GM12892 (cell line): ENCODE measurements at regions not wholly inside any gene's neighbourhood (a gene's known extent, or its start where the extent isn't known, plus 50 kb on each side); places are given as distances from the start of the nearest gene placed in this dataset.
A peak's percentile ranks its signal among the peaks of the same experiment; 100 is the strongest.

Experiments
- DNase-seq: peaks from one replicate; pipeline ENCODE4 v3.0.0; 2011; ENCODE audit not compliant: insufficient read length
- FAIRE-seq: peaks from 2 replicates; lab custom pipeline; 2011; peaks lifted over from hg19 to GRCh38; lab: Jason Lieb, UNC
- POLR2A ChIP-seq: IDR thresholded peaks from 2 replicates; pipeline ENCODE4 v1.6.1; 2011; ENCODE audit warnings: low read depth, low read length, control low read depth
- POLR2AphosphoS5 ChIP-seq: IDR thresholded peaks from 2 replicates; pipeline ENCODE4 v1.6.1; 2011; ENCODE audit warnings: low read depth, low read length, control low read depth
- TAF1 ChIP-seq: IDR thresholded peaks from 2 replicates; pipeline ENCODE4 v1.6.1; 2011; ENCODE audit warnings: low read depth, mild to moderate bottlenecking, control low read depth, low read length, borderline replicate concordance

DNA sequence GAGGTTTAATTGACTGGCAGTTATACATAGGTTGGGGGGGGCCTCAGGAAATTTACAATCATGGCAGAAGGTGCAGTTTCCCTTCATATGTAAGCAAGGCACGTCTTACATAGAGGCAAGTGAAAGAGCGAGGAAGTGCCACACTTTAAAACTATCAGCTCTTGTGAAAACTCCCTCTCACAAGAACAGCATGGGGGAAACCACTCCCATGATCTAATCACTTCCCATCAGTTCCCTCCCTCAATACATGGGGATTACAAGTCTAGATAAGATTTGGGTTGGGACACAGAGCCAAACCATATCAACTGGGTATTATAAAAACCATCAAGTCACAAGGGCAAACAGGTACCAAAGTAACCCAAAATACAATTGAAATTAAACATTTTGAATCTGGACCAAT is 182.0 kb upstream of the FAT4 start:
- TF ChIP-seq POLR2AphosphoS5 (no peak), POLR2A (no peak), TAF1 (no peak)
- no peak for FAIRE-seq
- no peak for DNase-seq

GRCh38 chr4:125131891-125132680 is 182.7 kb upstream of the FAT4 start:
- FAIRE-seq (peak; percentile 5), DNase-seq (no peak)
- no peak for TF ChIP-seq TAF1
- no peak for TF ChIP-seq POLR2AphosphoS5
- TF ChIP-seq POLR2A, result no peak

DNA sequence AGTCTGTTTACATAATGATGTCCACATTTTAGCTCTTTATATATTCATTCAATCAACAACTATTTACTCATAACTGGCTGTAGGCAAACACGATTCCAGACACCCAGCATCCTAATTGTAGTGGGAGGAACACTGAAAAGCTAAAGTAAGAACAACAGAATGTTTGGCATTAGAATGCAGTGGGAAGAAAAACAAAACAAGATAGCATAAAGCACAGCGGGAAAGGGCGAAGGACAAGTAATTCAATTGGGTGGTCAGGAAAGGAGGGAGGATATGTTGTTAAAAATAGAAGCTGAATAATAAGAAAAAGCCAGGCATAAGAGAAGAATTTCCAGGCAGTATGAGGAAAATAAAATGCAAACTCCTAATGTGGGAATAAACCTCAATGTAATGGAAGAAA is 189.5 kb upstream of the FAT4 start:
- TF ChIP-seq POLR2A (no peak), TAF1 (no peak)
- DNase-seq (no peak), FAIRE-seq (no peak)

GRCh38 chr4:125123570-125124109 is 191.1 kb upstream of the FAT4 start:
- TF ChIP-seq TAF1 (no peak), POLR2A (no peak), POLR2AphosphoS5 (no peak)
- no peak for FAIRE-seq
- no peak for DNase-seq

DNA sequence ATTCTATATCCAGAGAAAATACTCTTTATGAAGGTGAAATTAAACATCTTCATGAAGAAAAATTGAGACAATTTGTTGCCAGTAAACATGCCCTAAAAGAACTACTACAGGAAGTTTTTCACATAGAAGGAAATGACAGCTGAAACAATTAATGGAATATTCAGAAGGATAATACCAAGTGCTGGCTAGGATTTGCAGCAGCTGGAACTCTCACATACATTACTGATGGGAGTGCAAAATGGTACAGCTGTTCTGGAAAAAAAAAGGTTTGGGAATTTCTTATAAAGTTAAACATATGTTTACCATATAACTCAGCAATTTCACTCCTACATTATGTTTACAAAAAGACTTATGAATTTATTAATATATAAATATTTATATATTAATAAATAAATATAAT is 193.2 kb upstream of the FAT4 start:
- TF ChIP-seq POLR2A, result no peak
- no peak for TF ChIP-seq TAF1
- TF ChIP-seq POLR2AphosphoS5, result no peak
- DNase-seq (no peak), FAIRE-seq (no peak)

DNA sequence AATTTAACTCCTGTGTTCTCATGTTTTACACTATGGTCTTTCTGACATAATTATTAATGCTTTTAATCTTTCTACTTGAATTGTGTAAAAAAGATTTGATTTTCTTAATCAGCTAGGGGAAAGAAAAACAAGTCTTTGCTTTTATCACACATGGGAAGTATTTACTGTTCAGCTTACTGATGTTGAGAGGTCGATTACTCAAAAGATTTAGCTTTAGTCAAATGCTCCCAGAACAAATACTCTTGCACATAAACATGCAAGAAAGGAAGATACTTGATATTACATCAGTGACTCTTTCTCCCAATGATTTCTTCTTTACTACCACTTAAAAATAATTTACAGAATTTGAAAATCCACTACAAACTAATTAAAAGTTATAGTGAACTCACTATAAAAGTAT is 198.3 kb upstream of the FAT4 start:
- no peak for DNase-seq
- no peak for FAIRE-seq
- TF ChIP-seq TAF1 (no peak), POLR2AphosphoS5 (no peak), POLR2A (no peak)

DNA sequence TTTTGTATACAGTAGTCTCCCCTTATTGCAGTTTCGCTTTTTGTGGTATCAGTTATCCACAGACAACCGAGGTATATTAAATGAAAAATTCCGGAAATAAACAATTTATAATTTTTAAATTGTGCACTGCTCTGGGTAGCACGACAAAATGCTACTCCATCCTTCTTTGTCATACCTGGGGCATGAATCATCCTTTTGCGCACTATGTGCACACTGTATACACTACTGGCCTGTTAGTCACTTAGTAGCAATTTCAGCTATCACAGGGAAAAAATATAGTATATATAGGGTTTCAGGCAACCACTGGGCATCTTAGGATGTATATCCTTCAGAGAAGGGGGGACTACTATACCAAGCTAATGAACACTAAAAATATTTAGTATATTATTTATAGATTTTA is 198.8 kb upstream of the FAT4 start:
- DNase-seq, result no peak
- no peak for TF ChIP-seq POLR2AphosphoS5
- TF ChIP-seq POLR2A, result no peak
- no peak for TF ChIP-seq TAF1
- no peak for FAIRE-seq

DNA sequence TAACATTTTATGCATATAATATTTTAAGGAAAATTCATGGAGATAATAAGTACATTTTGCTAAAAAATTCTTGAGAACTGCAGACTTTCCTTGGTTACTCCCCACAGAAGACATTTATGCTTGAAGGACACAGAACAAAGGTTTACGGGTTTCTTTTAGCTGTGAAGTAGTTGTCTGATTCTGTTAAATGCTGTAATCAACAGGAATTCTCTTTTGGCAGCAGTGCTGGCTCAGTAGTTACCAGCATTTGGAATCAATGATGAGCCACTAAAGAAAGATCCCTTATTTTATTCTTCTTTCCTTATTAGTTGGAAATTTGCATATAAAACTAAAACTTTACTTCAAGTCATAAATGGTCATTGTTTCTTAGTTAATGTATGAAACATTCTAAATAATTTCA is 199.3 kb upstream of the FAT4 start:
- no peak for DNase-seq
- TF ChIP-seq POLR2AphosphoS5 (no peak), TAF1 (no peak), POLR2A (no peak)

GRCh38 chr4:125112536-125112935 is 202.2 kb upstream of the FAT4 start:
- FAIRE-seq, result no peak
- no peak for DNase-seq
- TF ChIP-seq TAF1, result no peak
- no peak for TF ChIP-seq POLR2A
- TF ChIP-seq POLR2AphosphoS5, result no peak

More for the DNA sequence above, 199.3 kb upstream of the FAT4 start:
- no peak for FAIRE-seq

GRCh38 chr4:125111323-125111722 is 203.4 kb upstream of the FAT4 start:
- FAIRE-seq (no peak), DNase-seq (no peak)
- TF ChIP-seq POLR2A (no peak), TAF1 (no peak), POLR2AphosphoS5 (no peak)

DNA sequence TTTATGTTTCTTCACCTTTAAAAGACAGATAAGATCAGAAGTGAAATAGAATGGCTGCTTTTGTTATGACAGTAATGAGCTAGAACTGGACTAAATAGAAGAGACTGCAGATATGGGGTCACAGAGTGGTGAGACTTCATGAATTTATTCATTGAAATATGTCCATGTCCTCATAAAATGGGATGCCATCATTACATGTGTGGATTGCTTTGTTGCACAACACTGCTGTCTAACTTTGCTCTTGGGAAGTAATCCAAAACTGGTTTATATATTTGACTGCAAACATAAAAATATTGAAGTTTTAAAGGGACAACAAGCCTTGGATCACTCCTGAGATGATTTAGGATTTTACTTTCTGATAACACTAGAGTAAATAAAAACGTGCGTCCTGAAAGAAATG is 209.2 kb upstream of the FAT4 start:
- TF ChIP-seq POLR2A, result no peak
- TF ChIP-seq TAF1, result no peak
- FAIRE-seq (no peak), DNase-seq (no peak)

DNA sequence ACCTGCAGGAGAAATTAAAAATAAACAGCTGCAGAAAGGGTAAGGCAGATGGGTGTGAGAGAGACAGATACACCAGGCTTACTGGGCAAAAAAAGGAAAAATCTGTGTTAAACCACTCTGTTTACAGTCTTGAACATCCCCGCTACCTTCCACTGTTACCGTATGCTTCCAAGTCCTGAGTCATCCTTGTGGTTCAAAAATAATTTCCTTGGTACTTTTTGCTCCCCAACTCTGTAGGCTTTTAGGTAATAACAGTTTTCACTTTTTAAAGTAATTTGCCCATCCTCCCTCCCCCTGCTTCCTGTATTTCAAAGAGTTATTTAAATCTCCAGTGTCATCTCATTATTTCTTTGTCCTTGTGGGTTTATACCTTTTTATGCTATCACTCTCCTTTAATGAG is 210.1 kb upstream of the FAT4 start:
- DNase-seq (no peak), FAIRE-seq (no peak)
- no peak for TF ChIP-seq POLR2AphosphoS5
- TF ChIP-seq TAF1, result no peak
- no peak for TF ChIP-seq POLR2A
